Colon (tissue), 2 donors: ENCODE measurements at regions not wholly inside any gene's neighbourhood (a gene's known extent, or its start where the extent isn't known, plus 50 kb on each side); places are given as distances from the start of the nearest gene placed in this dataset.

ENCODE experiments used
- FAIRE-seq: peaks from 2 replicates; lab custom pipeline; 2012; peaks lifted over from hg19 to GRCh38; lab: Jason Lieb, UNC
- donor health status: control.
- donor health status: control.

DNA sequence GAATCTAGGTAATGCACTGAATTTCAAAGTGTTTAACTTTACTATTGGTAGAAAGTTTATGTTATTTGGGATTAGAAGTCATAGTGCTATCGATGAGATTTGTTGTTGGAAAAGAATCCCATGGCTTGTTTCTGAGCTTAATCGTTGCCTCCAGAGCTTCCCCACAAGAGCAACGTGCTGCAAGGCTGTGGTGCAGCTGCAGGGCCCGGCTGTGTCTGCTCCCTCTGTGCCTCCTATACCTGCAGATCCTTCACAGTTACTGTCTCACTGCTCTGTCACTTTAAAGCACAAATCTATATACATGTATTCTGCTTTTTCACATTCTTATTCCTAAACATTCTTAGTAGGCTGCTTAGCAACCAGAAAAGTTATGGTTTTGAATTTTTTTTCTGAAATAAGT is 826.6 kb upstream of the COBL start:
- no peak for FAIRE-seq

DNA sequence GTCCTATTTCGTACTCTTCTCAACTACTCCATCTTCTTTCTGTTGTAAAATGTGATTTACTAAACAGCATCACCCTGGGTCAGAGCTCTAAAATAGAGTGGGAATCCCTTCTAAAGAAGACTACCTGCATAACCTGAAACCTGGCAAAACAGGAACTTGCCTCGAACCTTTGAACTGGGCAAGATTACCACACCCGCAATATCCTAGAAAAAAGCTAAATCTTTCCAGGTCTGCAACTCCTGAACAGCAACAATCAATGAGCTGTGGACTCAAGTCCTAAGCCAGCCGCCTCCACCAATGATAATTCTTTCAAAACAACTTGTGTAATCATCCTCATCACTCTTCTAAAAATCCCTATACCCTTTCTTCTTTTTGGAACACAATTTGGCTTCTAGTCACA is 824.2 kb upstream of the COBL start:
- FAIRE-seq: no peak

DNA sequence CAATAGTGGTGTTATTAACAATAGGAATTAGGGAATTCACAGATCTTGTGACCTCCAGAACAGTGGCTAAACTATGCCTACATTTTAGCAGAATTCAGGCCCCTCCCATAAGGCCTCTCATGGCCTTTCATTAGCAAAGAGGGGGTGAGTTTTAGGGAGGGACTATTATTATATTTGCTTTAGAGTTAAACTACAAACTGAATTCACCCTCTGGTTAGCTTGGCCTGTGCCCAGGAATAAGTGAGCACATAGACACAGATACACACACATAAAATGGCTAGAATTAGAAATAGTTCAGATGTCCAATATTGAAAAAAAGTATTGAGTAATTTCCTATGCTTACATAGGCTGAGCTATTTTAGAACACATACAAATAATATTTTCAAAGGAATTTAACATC is 818.8 kb upstream of the COBL start:
- no peak for FAIRE-seq

DNA sequence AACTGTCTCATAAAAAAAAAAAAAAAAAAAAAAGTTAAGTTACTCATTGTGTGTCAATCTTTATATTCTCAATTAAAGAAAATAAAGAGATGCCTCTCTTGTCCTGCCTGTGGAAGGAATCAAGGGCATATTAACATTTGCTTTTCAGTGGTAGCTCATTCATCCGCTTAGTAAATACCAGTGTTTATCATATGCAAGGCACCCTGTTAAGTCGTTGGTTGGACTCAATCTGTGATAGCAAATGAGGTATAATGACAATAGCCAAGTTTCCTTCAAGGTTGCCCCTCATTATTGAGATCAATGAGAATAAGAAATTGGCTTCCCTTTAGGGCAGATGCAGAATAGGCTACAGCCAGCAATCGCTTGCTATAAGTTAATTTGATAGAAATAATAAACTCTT is 812.7 kb upstream of the COBL start:
- no peak for FAIRE-seq

DNA sequence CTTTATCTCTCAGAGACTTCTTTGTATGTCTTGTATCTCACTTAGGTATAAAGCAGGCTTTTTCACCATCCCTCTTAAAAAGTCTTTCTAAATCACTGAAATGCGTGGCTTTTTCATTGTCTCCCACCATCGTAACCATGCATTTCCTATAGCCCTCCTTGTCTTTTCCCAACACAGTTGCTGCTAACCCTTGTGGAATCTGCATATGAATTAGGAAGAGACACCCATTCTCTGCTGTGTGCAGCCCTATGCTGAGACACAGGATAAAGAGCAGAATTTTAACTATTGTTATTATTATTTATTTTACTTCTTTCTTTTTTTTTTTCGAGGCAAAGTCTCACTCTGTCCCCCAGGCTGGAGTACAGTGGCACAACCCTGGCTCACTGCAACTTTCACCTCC is 804.3 kb upstream of the COBL start:
- FAIRE-seq: no peak

DNA sequence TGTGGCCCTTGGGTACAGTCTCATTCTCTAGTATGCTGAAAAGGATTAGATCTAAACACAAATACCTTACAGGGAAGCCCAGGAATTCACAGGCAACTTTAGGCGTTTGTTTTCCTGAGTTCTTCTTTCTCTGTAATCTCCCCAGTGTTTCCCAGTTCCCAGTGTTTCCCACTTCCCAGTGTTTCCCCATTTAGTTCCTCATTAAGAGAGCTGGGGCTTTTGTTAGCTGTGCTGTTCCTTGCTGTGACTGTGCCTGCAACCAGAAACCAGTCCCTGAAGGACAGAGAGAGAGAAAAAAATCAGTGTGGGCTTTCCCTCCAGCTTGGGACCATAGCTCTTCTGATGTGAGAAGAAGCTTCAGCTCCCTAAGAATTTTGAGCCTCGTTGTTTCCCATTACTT is 802.9 kb upstream of the COBL start:
- FAIRE-seq: no peak

DNA sequence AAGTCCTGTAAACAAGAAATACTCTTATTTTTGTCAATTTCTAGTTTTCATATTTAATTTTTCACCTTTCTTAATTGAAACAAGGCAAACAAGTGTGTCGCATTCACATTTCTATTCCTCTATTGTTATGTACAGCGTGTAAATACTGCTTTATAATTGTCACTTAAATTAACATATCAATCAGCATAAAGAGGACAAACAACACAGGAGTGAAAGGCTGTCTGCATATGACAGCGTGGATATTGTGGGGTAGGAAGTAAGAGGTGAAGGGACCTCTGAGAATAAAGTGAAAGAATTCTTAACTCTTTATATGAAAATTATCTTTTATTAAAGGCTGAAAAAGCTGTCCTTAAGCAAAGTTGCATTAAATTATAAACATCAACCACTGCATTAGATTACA is 797.9 kb upstream of the COBL start:
- FAIRE-seq: no peak

DNA sequence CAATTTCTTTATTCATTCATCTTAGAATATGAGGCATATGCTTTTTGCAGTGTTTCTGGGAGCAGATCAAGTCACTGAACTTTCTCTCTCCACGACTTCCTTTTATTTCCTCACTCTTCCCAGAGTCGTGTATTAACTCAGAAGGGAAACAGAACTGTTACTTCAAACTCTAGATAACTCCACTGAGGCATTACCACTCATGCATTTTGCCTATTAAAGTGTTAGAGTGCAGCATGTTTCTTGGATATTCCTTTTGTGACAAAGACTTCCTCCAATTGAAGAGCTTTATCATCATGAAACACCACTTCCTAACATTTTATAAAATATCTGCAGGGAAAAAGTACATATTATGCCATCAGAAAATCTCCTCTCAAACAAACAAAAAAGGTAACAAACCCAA is 797.4 kb upstream of the COBL start:
- no peak for FAIRE-seq

DNA sequence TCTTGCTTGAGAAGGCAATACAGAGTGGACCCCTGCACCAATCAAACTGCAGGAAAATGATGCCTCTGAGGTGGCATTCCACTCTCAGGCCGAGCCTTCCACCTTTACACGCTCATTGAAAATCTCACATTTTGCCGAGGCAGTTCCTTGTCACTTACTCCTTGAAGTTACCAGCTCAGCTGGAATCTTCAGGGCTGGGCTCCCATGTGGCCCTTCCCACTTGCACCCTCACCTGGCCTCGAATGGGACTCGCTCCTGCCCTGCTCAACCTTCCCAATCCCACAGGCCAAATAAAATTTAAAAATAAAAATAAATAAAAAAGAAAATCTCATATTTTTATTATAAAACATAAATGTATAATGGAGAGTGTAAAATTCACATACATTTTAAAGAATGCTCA is 790.7 kb upstream of the COBL start:
- FAIRE-seq: no peak

DNA sequence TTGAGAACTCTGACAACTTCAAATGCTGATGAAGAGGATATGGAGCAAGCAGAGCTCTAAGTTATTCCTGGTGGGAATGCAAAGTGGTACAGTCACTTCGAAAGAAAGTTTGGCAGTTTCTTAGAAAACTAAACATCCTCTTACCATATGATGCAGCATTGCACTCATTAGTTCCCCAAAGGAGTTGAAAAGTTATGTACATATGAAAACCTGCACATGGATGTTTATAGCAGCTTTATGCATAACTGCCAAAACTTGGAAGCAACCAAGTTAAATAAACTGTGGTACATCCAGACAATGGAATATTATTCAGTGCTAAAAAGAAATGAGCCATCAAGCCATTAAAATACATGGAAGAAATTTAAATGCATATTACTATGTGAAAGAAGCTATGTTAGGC is 779.3 kb upstream of the COBL start:
- FAIRE-seq: no peak

DNA sequence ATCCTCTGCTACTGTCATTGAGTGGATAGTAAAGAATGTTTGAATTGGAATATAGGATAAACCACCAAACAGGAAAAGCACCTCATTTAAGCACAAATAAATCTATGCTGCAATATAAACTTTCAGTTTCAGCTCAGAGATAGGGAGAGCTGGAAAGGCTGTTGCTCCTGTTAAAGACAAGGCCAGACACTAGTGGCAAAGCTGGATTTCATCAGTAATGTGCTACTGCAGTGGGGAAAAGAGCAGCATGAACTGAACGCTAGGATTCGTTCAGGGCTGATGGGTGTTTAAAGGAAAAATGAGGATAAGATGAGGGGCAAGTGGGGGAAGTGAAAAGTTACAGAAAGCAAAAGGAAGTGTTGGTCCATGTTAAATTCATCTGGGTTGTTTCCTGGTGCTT is 775.4 kb upstream of the COBL start:
- no peak for FAIRE-seq

DNA sequence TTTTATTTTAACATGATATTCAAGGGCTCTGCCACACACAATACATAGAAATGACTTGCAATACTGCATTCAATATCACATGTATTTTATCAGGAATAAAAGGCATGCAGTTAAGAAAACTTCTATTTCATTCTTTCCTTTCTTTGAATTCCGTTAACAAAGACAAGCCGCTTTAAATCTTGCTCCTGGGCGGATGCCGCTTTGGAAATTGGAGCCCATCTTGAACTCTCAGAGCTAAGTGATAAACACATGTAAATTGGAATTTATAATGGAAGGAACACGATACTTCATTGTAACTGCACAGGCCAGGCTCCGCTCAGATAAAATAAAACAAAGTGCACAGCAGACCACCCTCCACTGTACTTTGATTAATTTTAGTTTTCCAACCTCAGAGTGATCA is 774.5 kb upstream of the COBL start:
- FAIRE-seq: no peak

DNA sequence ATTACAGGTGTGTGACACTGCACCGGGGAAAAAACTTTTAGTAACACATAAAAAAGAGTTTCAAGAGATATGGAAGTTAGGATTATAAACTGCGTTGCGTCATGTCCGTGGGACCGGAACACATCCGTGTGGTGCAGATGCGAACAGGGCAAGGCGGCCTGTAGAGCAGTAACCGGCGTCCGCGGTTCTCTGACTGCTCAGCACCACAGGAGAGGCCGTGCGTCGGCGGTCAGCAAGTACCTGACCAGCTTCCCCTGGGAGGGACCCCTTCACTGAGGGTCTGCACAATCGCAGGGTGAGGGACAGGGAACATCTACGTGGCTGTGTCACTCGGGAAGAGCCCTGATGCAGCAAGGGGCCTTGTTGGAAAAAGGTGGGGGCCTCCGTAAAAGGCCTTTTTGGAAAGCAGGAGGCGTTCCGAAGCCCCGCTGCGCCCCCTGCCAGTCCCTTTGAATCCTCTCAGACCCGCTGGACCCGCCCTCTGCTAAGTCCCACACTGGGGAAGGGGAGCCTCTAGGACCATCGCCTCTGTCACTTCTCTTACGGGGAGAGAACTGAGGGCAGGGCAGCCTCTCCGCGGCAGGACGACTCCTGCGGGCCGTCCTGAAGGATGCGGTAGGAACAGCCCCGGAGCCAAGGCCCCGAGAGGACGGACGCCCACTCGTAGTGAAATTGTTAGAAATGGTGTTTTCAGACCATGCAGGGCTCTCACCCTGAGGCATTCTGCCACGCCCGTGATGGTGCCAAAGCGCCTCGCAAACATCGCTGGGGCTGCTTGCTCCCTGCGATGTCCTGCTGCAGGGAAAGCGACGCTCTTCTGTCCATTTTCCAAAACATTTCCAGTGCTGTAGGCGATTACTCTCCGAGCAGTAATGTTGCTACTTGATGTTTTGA is 771.6 kb upstream of the COBL start:
- no peak for FAIRE-seq

DNA sequence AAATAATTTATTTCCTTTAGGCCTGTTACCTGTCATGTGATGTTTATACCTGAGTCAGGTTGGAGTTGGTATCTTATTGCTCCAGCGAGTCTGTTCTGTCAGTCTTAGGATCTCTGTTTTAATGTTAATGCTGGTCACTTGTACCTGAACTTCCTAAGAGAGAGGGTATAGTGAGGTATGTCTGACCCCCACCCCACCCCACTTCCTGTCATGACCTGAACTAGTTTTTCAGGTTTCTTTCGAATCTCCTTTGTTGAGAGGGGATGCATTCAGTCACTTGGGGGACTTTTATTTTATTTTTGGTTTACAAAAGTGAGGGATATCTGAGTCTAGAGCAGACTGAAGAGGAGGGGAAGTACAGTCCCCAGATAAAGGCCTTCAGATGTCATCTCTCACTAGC is 769.0 kb upstream of the COBL start:
- FAIRE-seq: no peak

DNA sequence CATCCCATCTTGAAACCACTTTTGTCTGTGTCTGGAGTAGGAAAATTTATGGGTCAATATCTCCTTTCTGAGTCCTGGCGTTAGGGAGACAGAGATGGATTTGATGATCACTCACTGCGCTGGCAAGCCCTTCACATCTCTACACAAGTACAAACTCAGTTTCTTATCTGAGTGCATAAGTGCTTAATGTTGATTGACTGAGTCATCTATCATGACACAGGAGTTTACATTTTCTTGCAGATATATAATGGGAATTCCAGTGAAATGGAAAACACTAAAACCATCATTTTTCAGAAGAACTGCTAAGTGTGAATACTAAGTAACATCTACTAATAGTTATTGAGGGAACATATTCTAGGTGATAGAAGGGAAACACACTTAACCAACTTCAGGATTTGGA is 763.9 kb upstream of the COBL start:
- no peak for FAIRE-seq

DNA sequence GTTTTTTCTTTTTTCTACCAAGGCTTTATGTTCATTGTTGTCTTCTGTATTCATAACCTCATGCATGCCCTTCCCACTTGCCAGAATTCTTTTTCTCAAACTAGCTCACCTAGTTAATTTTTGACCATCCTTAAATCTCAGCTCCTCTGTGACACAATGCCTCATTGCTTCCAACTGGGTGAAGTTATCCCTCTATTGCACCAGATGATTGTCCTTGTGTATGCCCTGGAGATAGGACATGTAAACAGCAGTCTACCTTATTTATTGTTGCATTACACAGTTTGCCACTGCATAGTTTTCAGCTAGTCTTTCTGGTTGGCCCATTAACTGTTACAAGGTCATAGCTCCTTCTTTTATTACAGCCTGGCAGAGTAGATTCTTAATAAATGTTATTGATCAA is 763.1 kb upstream of the COBL start:
- no peak for FAIRE-seq

DNA sequence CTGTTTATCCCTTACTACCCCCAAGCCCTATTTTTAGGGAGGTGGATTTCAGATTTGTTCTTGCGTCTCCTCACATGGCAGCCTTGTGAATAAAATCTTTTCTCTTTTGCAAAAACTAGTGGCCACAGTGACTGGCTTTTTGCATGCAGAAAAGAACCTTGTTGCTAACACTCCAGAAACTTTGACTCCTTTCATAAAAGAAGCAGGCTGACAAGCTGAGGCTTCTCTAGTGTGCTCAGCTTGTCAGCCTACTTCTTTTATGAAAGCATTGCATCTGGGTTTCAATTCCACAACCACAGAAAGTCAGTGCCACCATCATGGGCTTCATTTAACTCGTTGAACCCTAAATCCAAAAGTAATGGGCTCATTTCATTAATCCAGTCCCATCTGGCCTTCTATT is 761.0 kb upstream of the COBL start:
- no peak for FAIRE-seq

DNA sequence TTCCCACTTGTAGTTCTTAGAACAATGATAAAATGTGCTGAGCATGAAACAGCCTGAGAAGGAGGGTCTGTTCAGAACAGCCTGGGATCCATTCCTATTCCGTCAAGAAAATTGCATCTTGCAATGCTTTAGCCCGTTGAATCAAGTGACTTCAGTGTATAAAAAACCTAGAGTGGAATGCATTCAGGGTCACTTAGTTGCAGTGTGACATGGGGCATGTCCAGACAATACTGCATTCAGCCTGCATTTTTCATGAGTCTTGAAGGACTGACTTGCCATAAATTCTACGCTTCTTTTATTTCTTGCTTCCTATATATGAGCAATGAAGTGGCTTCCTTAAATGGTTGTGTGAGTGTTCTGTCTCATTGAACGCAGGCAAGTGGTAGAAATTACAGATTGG is 758.3 kb upstream of the COBL start:
- no peak for FAIRE-seq

DNA sequence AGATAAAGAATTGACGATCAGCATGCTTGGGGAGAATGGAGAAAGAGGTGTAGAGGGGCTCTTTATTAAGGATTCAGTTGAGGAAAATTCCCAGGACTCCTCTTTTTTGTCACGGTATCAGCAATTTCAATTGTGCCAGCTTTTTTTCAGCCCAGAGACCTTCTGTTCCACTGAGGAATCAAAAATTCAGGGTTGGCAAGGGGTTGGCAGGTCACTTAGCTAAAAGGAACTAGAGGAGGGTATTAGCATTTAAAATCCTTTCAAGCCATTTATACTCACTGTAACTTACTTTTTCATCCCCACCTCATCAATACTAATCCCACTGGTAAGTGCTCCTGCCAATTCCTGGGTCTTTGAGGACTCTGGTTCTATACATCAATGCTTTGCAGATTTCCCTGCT is 757.5 kb upstream of the COBL start:
- no peak for FAIRE-seq

DNA sequence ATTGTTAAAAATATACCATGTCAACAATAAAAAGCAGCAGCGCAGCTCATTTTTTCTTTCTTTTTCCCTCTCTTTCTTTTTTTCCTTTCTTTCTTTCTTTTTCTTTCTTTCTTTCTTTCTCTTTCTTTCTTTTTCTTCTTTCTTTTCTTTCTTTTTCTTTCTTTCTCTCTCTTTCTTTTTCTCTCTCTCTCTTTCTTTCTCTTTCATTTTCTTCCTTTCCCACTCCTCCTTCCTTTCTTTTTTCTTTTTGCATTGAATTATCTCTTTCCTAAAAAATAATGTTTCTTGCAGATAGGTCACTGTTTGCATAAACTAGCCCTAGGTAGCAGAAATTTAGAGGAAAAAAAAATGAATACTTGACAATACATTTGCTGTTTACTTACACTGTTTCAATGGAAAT is 755.1 kb upstream of the COBL start:
- no peak for FAIRE-seq

DNA sequence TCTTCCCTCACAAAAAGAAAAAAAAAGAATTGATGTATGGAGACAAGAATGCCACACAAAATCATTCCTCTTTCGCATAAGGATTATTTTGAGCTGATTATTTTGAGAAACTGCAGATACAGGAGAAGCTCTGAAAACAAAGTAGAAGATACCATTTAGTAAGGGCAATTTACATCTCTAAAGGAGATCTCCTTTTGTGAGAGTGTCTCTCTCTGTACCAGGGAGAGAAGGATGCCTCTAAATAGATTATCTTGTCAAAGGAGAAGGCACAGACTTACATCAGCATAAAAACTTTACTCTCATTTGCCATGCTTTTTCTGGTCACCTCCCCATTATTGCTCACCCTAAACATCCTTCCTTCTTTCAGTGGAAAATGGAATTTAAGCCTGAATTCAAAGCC is 747.9 kb upstream of the COBL start:
- FAIRE-seq: no peak

DNA sequence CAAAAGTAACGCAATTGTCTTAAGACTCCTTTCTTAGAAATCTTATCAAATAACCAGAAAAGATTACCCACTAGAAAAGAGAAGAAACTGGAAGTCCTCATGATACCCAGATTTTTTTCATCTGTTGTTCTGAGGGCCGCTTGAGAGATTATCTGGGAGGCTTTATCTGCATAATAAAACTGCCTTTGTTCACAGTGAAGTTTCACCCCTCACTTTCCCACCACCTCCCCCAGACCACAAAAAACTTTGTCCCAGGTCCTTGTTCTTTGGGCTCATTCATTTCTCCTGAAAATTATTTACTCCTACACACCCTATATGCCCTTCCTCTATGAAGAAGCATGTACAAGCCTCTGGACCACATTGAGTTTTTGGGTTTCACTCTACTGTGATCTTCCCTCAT is 745.1 kb upstream of the COBL start:
- no peak for FAIRE-seq

DNA sequence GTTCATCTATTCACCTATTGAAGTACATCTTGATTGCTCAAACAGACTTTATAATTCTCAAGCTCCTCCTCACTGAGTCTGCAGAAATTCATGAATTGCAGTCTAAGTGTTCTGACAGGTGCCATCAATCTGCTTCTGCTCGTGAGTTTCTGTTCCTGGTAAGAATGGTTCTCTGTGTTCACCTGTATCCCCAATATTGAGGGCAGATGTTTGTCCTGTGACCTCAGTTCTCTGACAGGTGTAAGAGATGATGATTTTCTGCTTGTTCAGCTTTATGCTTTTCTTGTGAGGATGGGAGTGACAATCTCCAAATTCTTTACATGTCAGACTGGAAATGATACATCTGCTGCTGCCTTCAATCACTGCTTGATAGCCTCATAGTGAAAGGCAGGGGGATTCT is 736.9 kb upstream of the COBL start:
- FAIRE-seq: no peak

DNA sequence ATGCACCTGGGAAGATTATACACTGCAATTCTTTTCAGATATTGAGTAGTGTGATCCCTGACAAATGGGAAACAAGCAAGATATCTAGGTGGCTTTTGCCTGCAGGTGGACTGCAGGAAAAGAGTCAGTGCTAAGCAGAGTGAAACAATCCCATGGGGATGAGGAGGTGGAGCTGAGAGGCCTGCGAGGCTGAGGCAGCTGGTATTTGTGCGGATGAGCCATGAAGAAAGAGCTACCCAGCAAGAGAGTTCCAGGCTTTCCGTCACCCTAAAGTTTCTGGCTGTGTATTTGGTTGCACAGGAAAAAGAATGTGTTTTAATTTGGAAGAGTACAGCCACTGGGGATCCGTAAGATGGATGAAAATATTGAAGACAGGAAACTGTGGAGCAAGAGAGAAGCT is 714.1 kb upstream of the COBL start:
- FAIRE-seq: no peak

DNA sequence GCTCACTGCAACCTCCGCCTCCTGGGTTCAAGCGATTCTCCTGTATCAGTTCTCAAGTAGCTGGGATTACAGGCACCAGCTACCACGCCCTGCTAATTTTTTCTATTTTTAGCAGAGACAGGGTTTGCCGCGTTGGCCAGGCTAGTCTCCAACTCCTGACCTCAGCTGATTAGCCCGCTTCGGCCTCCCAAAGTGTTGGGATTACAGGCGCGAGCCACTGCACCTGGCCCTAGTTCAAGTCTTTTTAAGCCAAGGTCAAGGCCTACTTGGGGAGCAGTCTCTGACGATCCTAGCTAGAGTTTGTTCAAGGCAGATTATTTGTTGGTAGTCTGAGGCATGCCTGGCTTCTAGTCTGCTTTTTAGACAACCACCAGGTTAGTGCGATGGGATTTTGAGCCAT is 709.5 kb upstream of the COBL start:
- FAIRE-seq: no peak
